ENCODE measurements at regions not wholly inside any gene's neighbourhood (a gene's known extent, or its start where the extent isn't known, plus 50 kb on each side); places are given as distances from the start of the nearest gene placed in this dataset.
"Not testable (repeated sequence)": the region's sequence is repeated elsewhere in the genome, so short reads cannot be mapped to it uniquely, and the experiment has no call there.

- TF ChIP-seq CTCF (IDR thresholded peaks at IDR 0.05); POLR2A (IDR thresholded peaks at IDR 0.05); EP300 (IDR thresholded peaks at IDR 0.05; ENCODE audit: low read depth); POLR2AphosphoS5 (IDR thresholded peaks at IDR 0.05): not testable (repeated sequence)
Observed at GRCh38 chr17:22116720-22117119, 424.4 kb downstream of the KCNJ18 start.
